T47D (cell line): ENCODE measurements at regions not wholly inside any gene's neighbourhood (a gene's known extent, or its start where the extent isn't known, plus 50 kb on each side); places are given as distances from the start of the nearest gene placed in this dataset.
"Not testable (repeated sequence)": the region's sequence is repeated elsewhere in the genome, so short reads cannot be mapped to it uniquely, and the experiment has no call there.

Experiments used
- DNase-seq, 2 experiments: peaks; one replicate each; pipeline versions ENCODE4 v3.0.0 to v3.0.0-alpha.2; 2011 to 2012; ENCODE audit warnings: low read depth in 1 of 2, low spot score in 1 of 2
- JUND ChIP-seq: IDR thresholded peaks from 2 replicates; pipeline ENCODE4 v1.6.1; 2012; ENCODE audit warnings: low read depth
- in situ Hi-C: cut with HindIII; loops from 2 replicates; pipeline ENCODE4 v1.10.0; 2016; ENCODE audit warnings: low sequenced_read_pairs, low pct_unique_long_range_greater_than_20kb

- TF ChIP-seq JUND = no peak
- DNase-seq = no peak
- in situ Hi-C loops = no loop called here
Measured at GRCh38 chr9:124130277-124131075, 118.9 kb downstream of the LHX2 start.

GRCh38 chr9:124131518-124131917 is 120.0 kb downstream of the LHX2 start:
- not testable (repeated sequence) for DNase-seq

GRCh38 chr9:124132671-124133147 is 121.1 kb downstream of the LHX2 start:
- TF ChIP-seq JUND = no peak
- in situ Hi-C loops = no loop called here
- no peak for DNase-seq

More at GRCh38 chr9:124131518-124131917, 120.0 kb downstream of the LHX2 start:
- in situ Hi-C loops = not testable (repeated sequence)

GRCh38 chr9:124133727-124134126 is 122.2 kb downstream of the LHX2 start:
- in situ Hi-C loops = no loop called here
- TF ChIP-seq JUND = no peak
- DNase-seq = peak in 1 of 2 experiments; percentile 66

GRCh38 chr9:124134526-124134925 is 123.0 kb downstream of the LHX2 start:
- in situ Hi-C loops = no loop called here
- no peak for TF ChIP-seq JUND
- DNase-seq = no peak

GRCh38 chr9:124135813-124136365 is 121.9 kb upstream of the NEK6 start:
- no peak for TF ChIP-seq JUND
- in situ Hi-C loops = no loop called here
- no peak for DNase-seq

GRCh38 chr9:124137009-124137943 is 120.5 kb upstream of the NEK6 start:
- in situ Hi-C loops = no loop called here
- DNase-seq = no peak
- TF ChIP-seq JUND = no peak

- DNase-seq = peak in 1 of 2 experiments; percentile 82
- in situ Hi-C loops = no loop called here
Measured at GRCh38 chr9:124137944-124138335, 119.8 kb upstream of the NEK6 start.

GRCh38 chr9:124139001-124139400 is 118.7 kb upstream of the NEK6 start:
- no peak for DNase-seq
- in situ Hi-C loops = no loop called here
- TF ChIP-seq JUND = no peak

More at GRCh38 chr9:124137944-124138335, 119.8 kb upstream of the NEK6 start:
- no peak for TF ChIP-seq JUND

- DNase-seq = peak in 1 of 2 experiments; percentile 52
- TF ChIP-seq JUND = no peak
- in situ Hi-C loops = no loop called here
Measured at GRCh38 chr9:124140941-124141568, 116.7 kb upstream of the NEK6 start.

GRCh38 chr9:124144561-124145123 is 113.1 kb upstream of the NEK6 start:
- in situ Hi-C loops, DNase-seq: not testable (repeated sequence)

- in situ Hi-C loops = no loop called here
- TF ChIP-seq JUND = no peak
- no peak for DNase-seq
Measured at GRCh38 chr9:124146031-124146561, 111.7 kb upstream of the NEK6 start.
